ENCODE measurements at regions not wholly inside any gene's neighbourhood (a gene's known extent, or its start where the extent isn't known, plus 50 kb on each side); places are given as distances from the start of the nearest gene placed in this dataset.

GRCh38 chrX:25536307-25536970 lies 520.7 kb upstream of the ARX start:
- TF ChIP-seq ZNF426 (tag by site-specific recombination; IDR thresholded peaks at IDR 0.05) (no peak), ZNF747 (tag by site-specific recombination; IDR thresholded peaks at IDR 0.05) (no peak), YY1 (tag by site-specific recombination; IDR thresholded peaks at IDR 0.05) (no peak), TCF7L2 (IDR thresholded peaks at IDR 0.05; ENCODE audit: borderline replicate concordance, low read depth, low read length) (no peak), CTCF (tag by site-specific recombination; IDR thresholded peaks at IDR 0.05) (no peak), ZNF777 (tag by site-specific recombination; IDR thresholded peaks at IDR 0.05; ENCODE audit: borderline replicate concordance) (no peak), ZNF274 (IDR thresholded peaks at IDR 0.05; ENCODE audit: low read length) (no peak), ZNF274 (tag by site-specific recombination; IDR thresholded peaks at IDR 0.05; ENCODE audit: borderline replicate concordance) (no peak), ZNF362 (tag by site-specific recombination; IDR thresholded peaks at IDR 0.05) (no peak), PRDM4 (tag by site-specific recombination; IDR thresholded peaks at IDR 0.05) (no peak)

Data from HEK293 (cell line).